Ovary (tissue), 7 donors: ENCODE measurements at regions not wholly inside any gene's neighbourhood (a gene's known extent, or its start where the extent isn't known, plus 50 kb on each side); places are given as distances from the start of the nearest gene placed in this dataset.

ENCODE experiments used
- DNase-seq, 5 donors: peaks; one replicate each; pipeline ENCODE4 v3.0.0-alpha.2; 2019 to 2020
- H3K27ac ChIP-seq, 2 donors: fragments of 200-600 bp; one replicate each; pipeline versions ENCODE4 v1.5.1 to v1.8.0; 2019 to 2022
- H3K27me3 ChIP-seq: fragments of 200-600 bp; one replicate; pipeline ENCODE4 v1.8.0; 2022
- H3K36me3 ChIP-seq: fragments of 200-600 bp; sonication (generic); one replicate; pipeline ENCODE4 v1.5.1; 2019
- H3K4me1 ChIP-seq: one replicate; pipeline ENCODE4 v1.8.1; 2013; ENCODE audit warnings: mild to moderate bottlenecking, moderate library complexity; ENCODE audit not compliant: insufficient read depth
- H3K4me3 ChIP-seq: fragments of 200-600 bp; sonication (generic); one replicate; pipeline ENCODE4 v1.5.1; 2017
- H3K9me3 ChIP-seq, 2 donors: fragments of 200-600 bp in 1 of 2; sonication (generic) in 1 of 2; one replicate each; pipeline versions ENCODE4 v1.5.1 to v1.8.1; 2013 to 2019; ENCODE audit warnings: mild to moderate bottlenecking in 1 of 2, moderate library complexity in 1 of 2
- EP300 ChIP-seq: sonication (generic); formaldehyde crosslinking; IDR thresholded peaks from one replicate; pipeline ENCODE4 v1.6.1; 2017; ENCODE audit warnings: antibody characterized with exemption
- POLR2A ChIP-seq: fragments of 450-650 bp; IDR thresholded peaks from one replicate; pipeline ENCODE4 v1.6.1; 2017; ENCODE audit warnings: antibody characterized with exemption, mild to moderate bottlenecking, moderate library complexity
- WGBS, 3 donors: extraction: QIAGEN DNeasy Blood & Tissue Kit in 1 of 3; methylation state at CpG; one replicate each; pipeline versions ENCODE4 v1.1.5 to v1.1.7; 2013 to 2017; 5-methylcytosine and 5-hydroxymethylcytosine counted together
- intact Hi-C, 4 donors: fragments of 100-400 bp; cut with DNase I; formaldehyde crosslinking; loops; one replicate each; pipeline versions ENCODE4 v1.11.0 to v1.15.1; 2022 to 2023
- TF ChIP-seq, protein P1 (sequence below), 3 donors: fragments of 450-650 bp in 2 of 3; fragments of 200-600 bp in 1 of 3; IDR thresholded peaks; one replicate each; pipeline versions ENCODE4 v1.5.1 to v1.8.0; 2016 to 2022; ENCODE audit warnings: antibody characterized with exemption in 3 of 3, mild to moderate bottlenecking in 1 of 3
- donor health status: DM: no; HTN: no; CAD: no; lungs with moderate emphysema.
- donor health status: DM: no; HTN: no; CAD: no.
- donor health status: Bipolar disorder and iron deficiency.
- donor health status: DM: no; HTN: no; CAD: no.
- donor health status: DM: yes; HTN: yes; CAD: no.

DNA sequence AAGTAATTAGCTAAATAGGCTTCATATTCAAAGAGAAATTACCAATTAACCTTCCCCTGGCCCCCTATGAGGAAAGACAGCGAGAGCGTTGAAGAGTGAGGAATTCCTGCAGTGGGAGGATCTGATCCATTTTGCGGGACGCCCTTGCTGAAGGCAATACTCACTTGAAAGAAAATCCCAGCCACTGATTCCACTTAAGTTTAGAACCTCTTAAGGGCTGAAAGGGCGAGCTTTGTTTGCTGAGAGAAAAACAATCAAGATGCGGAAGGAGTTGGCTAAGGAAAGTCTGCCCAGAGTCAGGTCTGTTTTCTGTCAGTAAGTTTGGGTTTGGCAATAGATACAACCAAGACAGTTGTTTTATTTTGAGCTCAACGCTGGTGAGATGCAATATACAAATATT, 102.8 kb upstream of the GBE1 start:
- H3K4me1 ChIP-seq = no peaks in the 10 kb centered on the region
- no peak overlapping the region for H3K27ac ChIP-seq
- no peak for DNase-seq
- intact Hi-C loops = no loop called here
- TF ChIP-seq, protein P1, sequence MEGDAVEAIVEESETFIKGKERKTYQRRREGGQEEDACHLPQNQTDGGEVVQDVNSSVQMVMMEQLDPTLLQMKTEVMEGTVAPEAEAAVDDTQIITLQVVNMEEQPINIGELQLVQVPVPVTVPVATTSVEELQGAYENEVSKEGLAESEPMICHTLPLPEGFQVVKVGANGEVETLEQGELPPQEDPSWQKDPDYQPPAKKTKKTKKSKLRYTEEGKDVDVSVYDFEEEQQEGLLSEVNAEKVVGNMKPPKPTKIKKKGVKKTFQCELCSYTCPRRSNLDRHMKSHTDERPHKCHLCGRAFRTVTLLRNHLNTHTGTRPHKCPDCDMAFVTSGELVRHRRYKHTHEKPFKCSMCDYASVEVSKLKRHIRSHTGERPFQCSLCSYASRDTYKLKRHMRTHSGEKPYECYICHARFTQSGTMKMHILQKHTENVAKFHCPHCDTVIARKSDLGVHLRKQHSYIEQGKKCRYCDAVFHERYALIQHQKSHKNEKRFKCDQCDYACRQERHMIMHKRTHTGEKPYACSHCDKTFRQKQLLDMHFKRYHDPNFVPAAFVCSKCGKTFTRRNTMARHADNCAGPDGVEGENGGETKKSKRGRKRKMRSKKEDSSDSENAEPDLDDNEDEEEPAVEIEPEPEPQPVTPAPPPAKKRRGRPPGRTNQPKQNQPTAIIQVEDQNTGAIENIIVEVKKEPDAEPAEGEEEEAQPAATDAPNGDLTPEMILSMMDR (IDR thresholded peaks at IDR 0.05) = no peak
- TF ChIP-seq EP300 = no peak
- no peak for TF ChIP-seq POLR2A
- no peak overlapping the region for H3K4me3 ChIP-seq
- H3K36me3 ChIP-seq = no peaks in the 10 kb centered on the region
- H3K27me3 ChIP-seq = no peaks in the 10 kb centered on the region
- H3K9me3 ChIP-seq = no peaks in the 10 kb centered on the region
- 19 to 27% (median 25%) methylated on average over 7 of the region's 7 CpGs for WGBS, 3 donors

DNA sequence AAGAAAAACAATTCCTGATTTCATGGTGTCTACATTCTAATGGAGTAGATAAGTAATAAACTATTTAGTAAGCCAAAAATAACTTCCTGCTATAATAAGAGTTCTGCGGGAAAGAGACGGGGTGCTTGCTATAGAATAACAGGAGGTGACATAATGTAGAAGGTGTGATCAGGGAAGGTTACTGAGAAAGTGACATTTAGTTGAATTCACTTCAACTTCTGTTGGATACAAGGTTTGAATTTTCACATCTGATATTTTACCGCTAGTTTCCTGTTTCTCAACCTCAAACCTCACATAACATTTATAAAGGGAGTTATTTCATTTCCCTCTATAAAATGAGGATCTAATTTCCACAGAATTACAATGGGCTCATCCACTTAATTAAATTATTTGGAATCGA, 102.3 kb upstream of the GBE1 start:
- no peaks in the 10 kb centered on the region for H3K36me3 ChIP-seq
- no peaks in the 10 kb centered on the region for H3K27me3 ChIP-seq
- whole genome bisulfite sequencing, 3 donors = 61 to 71% (median 65%) methylated on average over 4 of the region's 4 CpGs
- no peak overlapping the region for H3K4me3 ChIP-seq
- H3K9me3 ChIP-seq = no peaks in the 10 kb centered on the region
- intact Hi-C loops = no loop called here
- DNase-seq = no peak
- TF ChIP-seq, protein P1 (IDR thresholded peaks at IDR 0.05) = no peak
- TF ChIP-seq EP300 (no peak), POLR2A (no peak)
- H3K4me1 ChIP-seq = no peaks in the 10 kb centered on the region
- H3K27ac ChIP-seq = no peak overlapping the region

DNA sequence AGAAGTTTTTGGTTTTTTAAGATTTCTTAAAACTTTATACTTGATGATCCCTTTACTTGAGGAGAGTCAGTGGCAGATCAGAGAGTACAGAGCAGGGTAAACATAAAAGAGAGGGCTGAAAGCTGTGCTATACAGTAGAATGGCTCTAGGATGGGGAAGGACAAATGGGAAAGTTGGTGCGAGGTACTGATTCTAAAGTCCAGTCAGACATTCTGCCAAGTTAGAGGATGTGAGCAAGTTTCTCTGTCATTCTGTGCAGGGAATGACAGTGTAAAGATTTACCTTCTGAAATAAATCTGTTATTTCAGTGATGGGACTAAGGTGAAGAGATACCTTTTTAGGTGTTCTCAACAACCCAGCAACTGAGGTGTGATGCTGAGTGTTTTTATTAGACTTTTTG, 100.1 kb upstream of the GBE1 start:
- H3K36me3 ChIP-seq = no peaks in the 10 kb centered on the region
- H3K27me3 ChIP-seq = no peaks in the 10 kb centered on the region
- no peak overlapping the region for H3K27ac ChIP-seq
- intact Hi-C loops = no loop called here
- TF ChIP-seq, protein P1 (IDR thresholded peaks at IDR 0.05) = no peak
- no peak for TF ChIP-seq POLR2A
- TF ChIP-seq EP300 = no peak
- DNase-seq = no peak
- H3K9me3 ChIP-seq = no peaks in the 10 kb centered on the region
- H3K4me3 ChIP-seq = no peak overlapping the region
- WGBS, 3 donors = 92 to 98% (median 95%) methylated on average over 1 of the region's 1 CpG
- H3K4me1 ChIP-seq = no peaks in the 10 kb centered on the region

DNA sequence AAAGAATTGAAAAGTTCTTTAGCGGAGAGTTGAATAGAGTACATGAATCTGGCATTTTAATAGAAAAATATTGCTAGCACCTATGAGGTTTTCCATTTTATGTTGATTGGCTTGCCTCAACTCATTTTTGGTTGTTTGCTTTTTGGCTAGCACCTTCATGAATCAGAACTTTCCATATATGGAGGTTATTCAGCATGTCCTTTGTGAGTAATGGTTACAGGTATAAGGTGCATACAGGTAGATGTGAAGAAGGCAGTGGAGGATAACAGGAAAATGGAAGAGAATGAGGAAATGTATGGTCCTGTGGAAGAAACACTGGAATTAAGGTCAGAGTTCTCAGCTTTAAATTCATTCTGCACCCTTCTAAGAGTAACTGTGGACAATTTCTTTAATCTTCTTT, 98.1 kb upstream of the GBE1 start:
- WGBS, 3 donors = 91 to 98% (median 97%) methylated on average over 1 of the region's 1 CpG
- no peak overlapping the region for H3K4me3 ChIP-seq

More for the DNA sequence above, 98.1 kb upstream of the GBE1 start:
- Histone ChIP-seq H3K27ac (no peak overlapping the region), H3K36me3 (no peaks in the 10 kb centered on the region), H3K27me3 (no peaks in the 10 kb centered on the region), H3K4me1 (no peaks in the 10 kb centered on the region), H3K9me3 (no peaks in the 10 kb centered on the region)
- no peak for DNase-seq
- intact Hi-C loops = no loop called here
- no peak for TF ChIP-seq POLR2A
- no peak for TF ChIP-seq EP300
- TF ChIP-seq, protein P1 (IDR thresholded peaks at IDR 0.05) = no peak
